Epidermal melanocyte (primary cell): ENCODE measurements at regions not wholly inside any gene's neighbourhood (a gene's known extent, or its start where the extent isn't known, plus 50 kb on each side); places are given as distances from the start of the nearest gene placed in this dataset.
"Not testable (repeated sequence)": the region's sequence is repeated elsewhere in the genome, so short reads cannot be mapped to it uniquely, and the experiment has no call there.

Experiments used
- DNase-seq: peaks from one replicate; pipeline ENCODE4 v3.0.0; 2011; ENCODE audit warnings: low spot score; ENCODE audit not compliant: insufficient read length

DNA sequence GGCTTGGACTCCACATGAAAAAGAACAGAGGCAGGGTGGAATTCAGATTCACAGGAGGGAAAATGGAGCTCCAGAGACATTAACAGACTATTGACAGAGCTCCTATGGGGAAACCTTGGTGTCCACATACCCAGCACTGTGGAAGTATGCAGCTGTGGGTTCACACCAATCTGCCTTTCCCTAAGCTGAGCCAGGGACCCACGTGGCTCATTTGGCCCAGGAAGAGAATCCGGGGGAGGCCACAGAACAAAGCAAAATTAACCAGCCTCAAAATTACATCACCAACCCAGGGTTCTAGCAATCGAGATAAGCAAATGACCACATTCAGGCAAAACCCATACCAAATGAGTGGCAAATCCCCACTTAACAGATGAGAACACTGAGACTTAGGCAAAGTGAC is 105.8 kb upstream of the TWIST2 start:
- DNase-seq = no peak

DNA sequence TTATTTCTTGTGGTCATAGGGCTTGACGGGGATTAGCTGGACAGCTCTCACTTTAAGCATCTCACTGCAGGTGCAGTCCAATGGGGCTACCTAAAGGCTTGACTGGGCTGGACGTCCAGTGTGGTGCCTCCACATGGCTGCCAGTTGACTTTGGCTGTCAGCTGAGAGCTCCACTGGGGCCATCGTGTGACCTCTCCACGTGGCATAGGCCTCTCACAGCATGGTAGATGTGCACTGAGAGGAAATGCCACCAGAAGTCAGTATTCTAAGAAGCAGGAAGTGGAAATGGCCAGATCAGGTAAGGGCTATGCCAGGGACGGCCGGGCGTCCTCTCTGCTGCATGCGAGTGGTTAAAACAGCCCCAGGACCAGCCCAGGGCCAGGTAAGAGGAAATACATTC is 105.2 kb upstream of the TWIST2 start:
- DNase-seq = no peak

- DNase-seq = no peak
Measured at GRCh38 chr2:238743243-238744065, 104.4 kb upstream of the TWIST2 start.

DNA sequence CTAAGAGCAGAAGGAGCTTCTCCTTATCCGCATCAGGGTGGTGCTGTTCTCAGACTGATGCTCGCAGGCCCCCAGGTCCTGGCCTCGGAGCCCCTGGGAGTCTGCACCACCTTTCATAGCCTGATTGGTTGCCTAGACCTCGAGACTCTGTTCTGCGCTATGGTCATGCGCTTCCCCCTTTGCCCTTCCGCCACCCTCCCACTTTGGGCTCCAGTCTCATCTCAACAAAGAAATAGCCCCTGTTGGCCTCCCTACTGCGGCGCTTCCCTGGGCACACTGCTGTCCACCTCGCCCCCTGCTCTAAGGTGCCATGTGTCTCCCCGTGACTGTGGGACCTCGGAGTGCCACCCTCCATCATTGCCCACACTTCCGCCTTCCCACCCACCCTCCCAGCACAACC is 102.9 kb upstream of the TWIST2 start:
- DNase-seq = no peak

DNA sequence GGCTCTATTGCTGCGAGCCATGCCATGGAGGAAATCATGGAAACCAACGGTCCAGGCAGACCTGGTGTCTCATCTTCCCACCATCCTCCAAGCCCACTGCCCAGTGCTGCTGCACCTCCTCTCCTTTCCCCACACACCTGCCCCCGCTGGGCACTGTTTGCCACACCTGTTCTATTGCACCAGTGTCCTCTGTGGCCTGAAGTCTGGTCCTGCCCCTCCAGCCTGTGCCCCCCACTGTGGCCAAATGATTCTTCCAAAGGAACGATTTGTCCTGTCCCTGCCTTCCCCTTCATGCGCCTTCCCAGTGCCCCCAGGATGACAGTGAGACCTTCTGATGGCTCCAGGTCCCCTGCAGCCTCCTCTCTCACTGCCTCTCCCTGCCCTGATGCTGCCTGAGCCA is 101.9 kb upstream of the TWIST2 start:
- DNase-seq = no peak

- no peak for DNase-seq
Measured at GRCh38 chr2:238747114-238747513, 100.8 kb upstream of the TWIST2 start.

GRCh38 chr2:238747557-238747956 is 100.3 kb upstream of the TWIST2 start:
- no peak for DNase-seq

DNA sequence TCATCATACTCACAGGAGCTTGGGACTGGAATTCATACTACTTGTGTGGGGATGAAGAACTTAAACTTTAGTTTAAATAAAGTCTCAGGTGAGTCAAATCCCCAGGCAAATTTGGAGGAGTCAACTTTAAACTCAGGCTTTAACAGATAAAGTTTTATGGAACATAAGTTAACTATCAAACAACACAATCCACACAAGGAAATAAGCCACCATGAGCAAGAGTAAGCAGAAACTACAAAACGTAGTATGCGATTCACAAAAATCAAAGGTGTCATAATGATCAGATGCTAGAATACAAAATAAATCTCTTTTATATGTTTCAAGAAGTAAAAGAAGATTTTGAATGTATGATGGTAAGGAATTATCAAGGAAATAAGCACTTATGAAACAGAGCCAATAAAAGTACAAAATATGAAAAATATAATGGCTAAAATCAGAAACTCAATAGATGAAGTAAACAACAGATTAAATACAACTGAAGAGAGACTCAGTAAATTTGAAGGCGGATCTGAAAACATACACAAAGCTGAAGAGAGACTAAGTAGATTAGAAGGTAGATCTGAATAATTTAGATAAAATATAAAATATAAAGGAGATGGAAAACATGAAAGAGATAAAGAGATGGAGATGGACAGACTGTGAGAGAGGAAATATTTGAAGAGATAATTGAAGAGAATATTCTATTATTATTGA is 97.5 kb upstream of the TWIST2 start:
- no peak for DNase-seq

GRCh38 chr2:238754259-238754658 is 93.6 kb upstream of the TWIST2 start:
- DNase-seq = no peak

- DNase-seq = no peak
Measured at GRCh38 chr2:238761868-238762267, 86.0 kb upstream of the TWIST2 start.

- no peak for DNase-seq
Measured at GRCh38 chr2:238763471-238763995, 84.4 kb upstream of the TWIST2 start.

- no peak for DNase-seq
Measured at GRCh38 chr2:238765590-238765989, 82.3 kb upstream of the TWIST2 start.

GRCh38 chr2:238771218-238771617 is 76.7 kb upstream of the TWIST2 start:
- no peak for DNase-seq

GRCh38 chr2:238771639-238772038 is 76.2 kb upstream of the TWIST2 start:
- no peak for DNase-seq

DNA sequence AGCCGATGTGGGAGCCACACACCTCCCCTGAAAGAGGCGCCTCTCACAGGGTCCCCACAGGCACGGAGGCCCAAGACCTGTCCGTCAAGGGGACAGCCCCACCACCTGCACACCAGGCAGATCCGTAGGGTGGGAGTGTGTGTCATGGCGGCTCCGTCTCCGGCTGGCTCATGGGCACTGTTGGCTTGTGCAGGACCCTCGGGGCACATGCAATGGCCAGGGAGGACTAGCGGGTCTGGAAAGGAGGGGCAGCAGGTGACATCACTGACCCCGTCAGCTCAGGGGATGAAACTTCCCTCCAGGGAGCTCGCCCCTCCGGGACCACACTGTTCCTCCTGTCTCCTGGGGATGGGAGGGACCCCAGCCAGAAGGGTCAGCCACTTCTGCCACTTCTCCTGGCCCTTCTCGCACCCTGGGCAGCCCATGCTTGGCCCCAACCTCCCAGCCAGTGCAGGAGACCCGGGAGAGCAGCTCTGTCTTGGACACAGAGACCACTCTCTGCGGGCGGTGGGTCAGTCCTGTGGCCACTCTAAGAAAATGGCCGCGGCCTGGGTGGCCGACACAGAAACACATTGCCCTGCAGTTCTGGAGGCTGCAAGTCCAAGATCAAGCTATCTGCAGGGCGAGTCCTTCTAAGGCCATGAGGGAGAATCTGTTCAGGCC is 75.1 kb upstream of the TWIST2 start:
- no peak for DNase-seq

- DNase-seq = no peak
Measured at GRCh38 chr2:238773472-238773871, 74.4 kb upstream of the TWIST2 start.

DNA sequence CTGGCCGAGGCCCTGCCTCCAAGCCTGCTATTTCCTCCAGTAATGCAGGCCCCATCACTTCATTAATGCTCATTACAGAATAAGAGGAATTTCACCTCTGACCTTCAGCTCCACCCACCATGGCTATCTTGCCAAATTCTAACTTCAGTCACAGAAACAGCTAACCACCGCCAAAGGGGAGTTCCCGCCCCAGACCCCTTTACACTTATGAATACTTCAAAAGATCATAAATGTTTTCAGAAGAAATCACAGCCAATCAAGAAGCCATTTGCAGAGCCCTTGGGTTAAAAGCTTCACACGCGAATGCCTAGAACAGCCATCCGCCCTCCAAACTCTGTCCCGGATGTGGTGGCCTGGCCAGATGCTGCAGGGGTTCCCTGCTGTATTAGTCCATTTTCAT is 73.8 kb upstream of the TWIST2 start:
- no peak for DNase-seq

DNA sequence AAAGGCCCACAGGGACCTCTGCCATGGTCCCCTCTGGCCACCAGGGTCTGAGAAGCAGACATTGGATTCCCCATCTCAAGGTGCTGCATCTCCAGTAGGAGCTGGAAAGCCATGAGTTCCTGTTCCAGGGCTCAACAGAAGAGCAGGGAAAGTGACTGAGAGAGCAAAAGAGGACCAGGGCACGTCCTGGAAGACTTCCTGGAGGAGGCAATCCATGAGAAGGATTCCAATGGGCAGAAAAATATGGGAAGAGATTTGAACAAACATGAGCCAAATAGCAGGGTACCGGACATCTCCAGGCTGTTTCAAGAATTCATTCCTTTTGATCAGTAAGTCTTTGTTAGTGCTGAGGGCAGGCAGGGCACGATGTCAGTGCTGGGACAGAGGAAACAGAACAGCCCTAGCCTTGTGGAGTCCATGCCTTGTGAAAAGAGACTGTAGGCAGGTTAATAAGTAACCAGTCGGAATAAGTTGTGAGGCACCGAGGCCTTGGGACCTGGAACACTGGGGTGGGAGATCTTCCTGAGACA is 72.8 kb upstream of the TWIST2 start:
- DNase-seq = no peak

- DNase-seq = no peak
Measured at GRCh38 chr2:238775591-238775990, 72.3 kb upstream of the TWIST2 start.

GRCh38 chr2:238776003-238776760 is 71.7 kb upstream of the TWIST2 start:
- no peak for DNase-seq

DNA sequence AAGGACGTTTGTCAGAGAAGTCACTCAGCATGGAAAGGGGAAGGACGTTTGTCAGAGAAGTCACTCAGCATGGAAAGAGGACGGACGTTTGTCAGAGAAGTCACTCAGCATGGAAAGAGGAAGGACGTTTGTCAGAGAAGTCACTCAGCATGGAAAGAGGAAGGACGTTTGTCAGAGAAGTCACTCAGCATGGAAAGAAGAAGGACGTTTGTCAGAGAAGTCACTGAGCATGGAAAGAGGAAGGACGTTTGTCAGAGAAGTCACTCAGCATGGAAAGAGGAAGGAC is 71.2 kb upstream of the TWIST2 start:
- DNase-seq = not testable (repeated sequence)
